Neutrophil (primary cell): ENCODE measurements at regions not wholly inside any gene's neighbourhood (a gene's known extent, or its start where the extent isn't known, plus 50 kb on each side); places are given as distances from the start of the nearest gene placed in this dataset.

Experiments used
- H3K27ac ChIP-seq: fragments of 200-600 bp; sonication (generic); 2 replicates; pipeline ENCODE4 v1.5.1; 2016; ENCODE audit warnings: mild to moderate bottlenecking, moderate library complexity
- H3K27me3 ChIP-seq: fragments of 200-600 bp; sonication (generic); 2 replicates; pipeline ENCODE4 v1.6.0; 2016; ENCODE audit warnings: mild to moderate bottlenecking
- H3K36me3 ChIP-seq: fragments of 200-600 bp; sonication (generic); 2 replicates; pipeline ENCODE4 v1.5.1; 2017
- H3K4me1 ChIP-seq, 2 experiments: fragments of 200-600 bp in 1 of 2; sonication (generic) in 1 of 2; 1 replicate in 1 of 2; 2 replicates in 1 of 2; pipeline versions ENCODE4 v1.5.1 to v1.6.1; 2013 to 2016; ENCODE audit warnings: low read depth in 1 of 2, low read length in 1 of 2, mild to moderate bottlenecking in 1 of 2, moderate library complexity in 1 of 2; ENCODE audit not compliant: control insufficient read depth in 1 of 2, insufficient read depth in 1 of 2
- H3K4me3 ChIP-seq, 2 experiments: fragments of 200-600 bp in 1 of 2; sonication (generic) in 1 of 2; 1 replicate in 1 of 2; 2 replicates in 1 of 2; pipeline ENCODE4 v1.5.1; 2013 to 2016; ENCODE audit warnings: low read depth in 1 of 2, low read length in 1 of 2, mild to moderate bottlenecking in 1 of 2, moderate library complexity in 1 of 2
- H3K9me3 ChIP-seq: fragments of 200-600 bp; sonication (generic); 2 replicates; pipeline ENCODE4 v1.5.1; 2016
- CTCF ChIP-seq: fragments of 200-600 bp; sonication (generic); IDR thresholded peaks from 2 replicates; pipeline ENCODE4 v1.5.1; 2016; ENCODE audit warnings: antibody characterized with exemption

GRCh38 chr3:73773233-73773632 is 148.5 kb upstream of the PDZRN3 start:
- H3K4me3 ChIP-seq, result no peak overlapping the region
- H3K27me3 ChIP-seq, result no peaks in the 10 kb centered on the region
- no peaks in the 10 kb centered on the region for H3K9me3 ChIP-seq
- no peak for TF ChIP-seq CTCF
- H3K27ac ChIP-seq, result no peak overlapping the region
- no peaks in the 10 kb centered on the region for H3K36me3 ChIP-seq
- no peaks in the 10 kb centered on the region for H3K4me1 ChIP-seq

GRCh38 chr3:73772076-73772886 is 147.5 kb upstream of the PDZRN3 start:
- Histone ChIP-seq H3K27ac (no peak overlapping the region), H3K36me3 (no peaks in the 10 kb centered on the region), H3K4me1 (no peaks in the 10 kb centered on the region), H3K9me3 (no peaks in the 10 kb centered on the region), H3K27me3 (no peaks in the 10 kb centered on the region), H3K4me3 (no peak overlapping the region)
- TF ChIP-seq CTCF, result no peak

DNA sequence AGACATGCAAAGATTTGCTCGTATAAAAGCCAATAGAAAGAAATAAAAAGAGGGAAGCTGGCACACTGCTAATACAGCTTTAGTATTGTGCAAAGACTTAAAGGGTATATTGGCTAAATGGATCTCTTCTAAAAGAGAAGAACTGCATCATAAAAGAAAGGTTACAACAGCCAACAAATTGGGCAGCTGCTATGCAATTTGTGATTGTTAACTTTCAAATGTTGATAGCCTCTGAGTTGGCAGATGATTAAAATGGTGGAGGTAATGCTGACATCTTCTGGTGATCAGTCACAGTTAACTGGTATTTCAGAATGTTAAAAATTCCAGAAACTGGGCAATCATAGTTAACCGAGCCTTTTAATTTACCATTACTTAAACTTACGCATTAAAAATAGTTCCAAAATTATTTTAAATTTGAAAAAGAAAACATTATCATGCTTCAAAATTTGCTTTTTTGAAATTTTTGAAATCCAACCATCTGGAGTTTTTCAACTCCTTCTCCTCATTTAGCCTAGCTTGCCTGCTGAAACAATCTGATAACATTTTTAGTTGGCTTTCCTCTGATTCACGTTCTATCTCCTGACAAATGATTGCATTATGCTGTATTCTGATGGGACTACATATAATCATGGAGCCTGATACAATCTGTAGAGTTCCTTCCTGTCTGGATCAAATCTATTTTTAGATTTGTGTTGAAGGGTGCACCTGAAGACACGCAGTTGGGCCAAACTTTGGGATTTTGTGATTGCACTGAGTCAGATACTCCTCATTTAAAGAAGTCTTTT is 144.0 kb upstream of the PDZRN3 start:
- Histone ChIP-seq H3K27me3 (no peaks in the 10 kb centered on the region), H3K9me3 (no peaks in the 10 kb centered on the region), H3K27ac (no peak overlapping the region), H3K4me1 (peaks cover 0 to 2% of the 10 kb centered on the region in 2 experiments), H3K36me3 (no peaks in the 10 kb centered on the region), H3K4me3 (no peak overlapping the region)
- TF ChIP-seq CTCF, result no peak

DNA sequence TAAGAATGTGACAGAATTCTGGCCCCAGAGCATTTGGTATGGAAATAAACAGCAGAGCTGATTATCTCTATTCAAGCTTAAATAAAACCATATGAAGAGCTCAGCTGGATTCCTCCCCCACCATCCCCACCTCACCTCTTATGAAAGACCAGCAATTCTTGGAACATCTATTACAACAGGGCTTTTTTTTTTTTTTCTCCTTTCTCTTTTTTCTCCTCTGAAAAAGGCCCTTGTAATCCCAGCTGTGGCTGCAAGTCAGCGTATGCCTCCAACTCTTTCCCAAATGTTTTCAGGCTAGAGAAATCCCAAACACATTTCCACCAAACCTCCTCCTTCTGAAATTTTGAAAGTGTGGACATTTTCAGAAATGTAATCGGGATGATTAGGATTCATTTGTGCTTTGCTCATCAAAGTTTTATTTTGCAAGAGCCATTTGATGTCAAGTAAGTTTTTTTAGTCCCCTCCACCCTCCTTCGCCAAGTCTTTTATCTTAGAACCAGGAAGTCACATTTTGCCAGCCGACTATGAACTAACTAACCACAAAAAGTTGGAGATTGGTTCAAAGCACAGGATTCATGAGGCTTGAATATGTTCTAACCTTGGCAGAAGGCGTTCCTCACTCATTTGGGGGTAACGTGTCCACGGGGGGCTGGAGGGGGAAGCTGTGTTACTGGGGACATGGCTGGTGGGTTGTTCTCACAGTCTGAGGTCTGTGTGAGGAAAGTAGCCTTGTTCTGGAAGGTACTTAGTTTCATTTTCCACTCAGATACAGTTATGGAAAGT is 142.0 kb upstream of the PDZRN3 start:
- H3K36me3 ChIP-seq, result no peaks in the 10 kb centered on the region
- no peak overlapping the region for H3K4me3 ChIP-seq
- no peak for TF ChIP-seq CTCF
- H3K27ac ChIP-seq, result no peak overlapping the region
- H3K27me3 ChIP-seq, result no peaks in the 10 kb centered on the region
- no peaks in the 10 kb centered on the region for H3K9me3 ChIP-seq
- H3K4me1 ChIP-seq, result peaks cover 0 to 2% of the 10 kb centered on the region in 2 experiments

- Histone ChIP-seq H3K4me1 (peaks cover 0 to 2% of the 10 kb centered on the region in 2 experiments), H3K36me3 (no peaks in the 10 kb centered on the region), H3K4me3 (no peak overlapping the region), H3K27ac (no peak overlapping the region), H3K27me3 (no peaks in the 10 kb centered on the region), H3K9me3 (no peaks in the 10 kb centered on the region)
- no peak for TF ChIP-seq CTCF
Observed at GRCh38 chr3:73765878-73766545, 141.3 kb upstream of the PDZRN3 start.
